ENCODE measurements at regions not wholly inside any gene's neighbourhood (a gene's known extent, or its start where the extent isn't known, plus 50 kb on each side); places are given as distances from the start of the nearest gene placed in this dataset.

DNA sequence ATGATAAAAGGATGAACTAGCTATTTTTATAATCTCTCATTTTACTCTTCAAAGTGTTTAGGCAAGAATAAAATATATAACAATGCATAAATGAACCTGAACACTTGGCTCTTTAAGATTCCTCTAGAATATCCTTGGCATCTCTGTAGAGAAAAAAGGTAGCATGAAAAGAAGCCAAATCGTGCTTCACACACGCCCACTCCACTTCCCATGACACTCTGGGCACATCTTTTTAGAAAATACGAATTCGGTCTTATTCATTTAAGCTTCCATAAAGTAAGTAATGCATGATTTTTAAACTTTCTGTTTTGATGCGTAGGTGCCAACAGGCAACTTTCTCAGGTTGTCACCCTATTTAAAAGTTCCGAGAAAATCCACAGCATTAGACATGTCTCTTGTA is 73.6 kb upstream of the SORBS2 start:
- BruUV-seq (replicated peaks): no TSS peak
- Histone ChIP-seq H3K4me1 (ENCODE audit: insufficient read depth, low read length, poor library complexity, severe bottlenecking) (no peaks in the 10 kb centered on the region), H3K36me3 (ENCODE audit: insufficient read depth, low read length, poor library complexity, severe bottlenecking) (no peaks in the 10 kb centered on the region), H3K27me3 (replicated peaks; ENCODE audit: insufficient read depth, low read depth, low read length, poor library complexity) (no peaks in the 10 kb centered on the region), H3K9me3 (ENCODE audit: low read depth, low read length, poor library complexity, severe bottlenecking) (no peaks in the 10 kb centered on the region), H3K4me3 (ENCODE audit: low read depth, low read length, poor library complexity, severe bottlenecking) (no peak overlapping the region), H3K27ac (ENCODE audit: low read depth, low read length, poor library complexity, severe bottlenecking) (no peak overlapping the region)
- no peak for DNase-seq (ENCODE audit: low spot score)
- intact Hi-C loops (cut with micrococcal nuclease; ENCODE audit: unreplicated experiment): no loop called here
- no peak for TF ChIP-seq EZH2 (IDR thresholded peaks at IDR 0.05; ENCODE audit: borderline replicate concordance, low read depth, low read length, poor library complexity, severe bottlenecking)
- TF ChIP-seq, protein P1, sequence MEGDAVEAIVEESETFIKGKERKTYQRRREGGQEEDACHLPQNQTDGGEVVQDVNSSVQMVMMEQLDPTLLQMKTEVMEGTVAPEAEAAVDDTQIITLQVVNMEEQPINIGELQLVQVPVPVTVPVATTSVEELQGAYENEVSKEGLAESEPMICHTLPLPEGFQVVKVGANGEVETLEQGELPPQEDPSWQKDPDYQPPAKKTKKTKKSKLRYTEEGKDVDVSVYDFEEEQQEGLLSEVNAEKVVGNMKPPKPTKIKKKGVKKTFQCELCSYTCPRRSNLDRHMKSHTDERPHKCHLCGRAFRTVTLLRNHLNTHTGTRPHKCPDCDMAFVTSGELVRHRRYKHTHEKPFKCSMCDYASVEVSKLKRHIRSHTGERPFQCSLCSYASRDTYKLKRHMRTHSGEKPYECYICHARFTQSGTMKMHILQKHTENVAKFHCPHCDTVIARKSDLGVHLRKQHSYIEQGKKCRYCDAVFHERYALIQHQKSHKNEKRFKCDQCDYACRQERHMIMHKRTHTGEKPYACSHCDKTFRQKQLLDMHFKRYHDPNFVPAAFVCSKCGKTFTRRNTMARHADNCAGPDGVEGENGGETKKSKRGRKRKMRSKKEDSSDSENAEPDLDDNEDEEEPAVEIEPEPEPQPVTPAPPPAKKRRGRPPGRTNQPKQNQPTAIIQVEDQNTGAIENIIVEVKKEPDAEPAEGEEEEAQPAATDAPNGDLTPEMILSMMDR (conservative IDR thresholded peaks at IDR 0.05; ENCODE audit: low read depth, low read length): no peak
- CTCF ChIA-PET: no interaction called here
- POLR2A ChIA-PET (ENCODE audit: low non-redundant PET): no interaction called here

DNA sequence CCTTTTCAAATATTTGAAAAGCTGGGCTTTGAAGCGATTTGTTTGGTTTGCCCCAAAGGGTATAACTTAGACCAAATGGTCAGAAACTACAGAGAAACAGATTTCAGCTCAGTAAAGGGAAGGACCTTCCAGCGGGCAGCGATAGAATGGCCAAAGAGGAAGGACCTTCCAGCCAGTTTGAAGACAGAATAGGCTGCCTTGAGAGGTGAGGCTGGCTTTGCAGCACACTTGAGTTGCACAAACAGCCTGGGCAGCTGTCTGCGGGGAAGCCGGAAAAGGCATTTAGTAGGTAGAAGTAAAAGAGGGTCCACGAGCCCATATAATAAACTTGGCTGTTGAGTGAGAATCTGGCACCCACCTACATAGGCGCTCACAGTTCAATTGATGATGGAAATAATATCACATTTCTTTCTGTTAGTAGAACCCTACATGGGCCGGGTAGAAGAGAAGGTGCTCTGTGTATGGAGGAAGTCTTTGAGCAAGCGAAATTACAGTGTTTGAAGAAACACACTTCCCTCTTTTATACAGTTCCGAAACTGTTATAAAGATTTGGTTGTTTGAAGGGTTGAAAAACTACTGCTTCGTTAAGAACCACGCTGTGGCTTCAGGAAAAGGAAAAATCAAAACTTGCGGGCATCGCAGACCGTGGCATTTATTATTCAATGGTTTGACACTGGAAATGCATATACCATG is 75.0 kb upstream of the SORBS2 start:
- H3K4me1 ChIP-seq (ENCODE audit: insufficient read depth, low read length, poor library complexity, severe bottlenecking): no peaks in the 10 kb centered on the region
- intact Hi-C loops (cut with micrococcal nuclease; ENCODE audit: unreplicated experiment): no loop called here
- DNase-seq (ENCODE audit: low spot score): no peak
- TF ChIP-seq EZH2 (IDR thresholded peaks at IDR 0.05; ENCODE audit: borderline replicate concordance, low read depth, low read length, poor library complexity, severe bottlenecking): no peak
- TF ChIP-seq, protein P1 (conservative IDR thresholded peaks at IDR 0.05; ENCODE audit: low read depth, low read length): no peak
- POLR2A ChIA-PET (ENCODE audit: low non-redundant PET): no interaction called here
- no peak overlapping the region for H3K4me3 ChIP-seq (ENCODE audit: low read depth, low read length, poor library complexity, severe bottlenecking)
- H3K9me3 ChIP-seq (ENCODE audit: low read depth, low read length, poor library complexity, severe bottlenecking): no peaks in the 10 kb centered on the region
- H3K36me3 ChIP-seq (ENCODE audit: insufficient read depth, low read length, poor library complexity, severe bottlenecking): no peaks in the 10 kb centered on the region
- no peaks in the 10 kb centered on the region for H3K27me3 ChIP-seq (replicated peaks; ENCODE audit: insufficient read depth, low read depth, low read length, poor library complexity)
- no peak overlapping the region for H3K27ac ChIP-seq (ENCODE audit: low read depth, low read length, poor library complexity, severe bottlenecking)
- CTCF ChIA-PET: no interaction called here
- no TSS peak for BruUV-seq (replicated peaks)

DNA sequence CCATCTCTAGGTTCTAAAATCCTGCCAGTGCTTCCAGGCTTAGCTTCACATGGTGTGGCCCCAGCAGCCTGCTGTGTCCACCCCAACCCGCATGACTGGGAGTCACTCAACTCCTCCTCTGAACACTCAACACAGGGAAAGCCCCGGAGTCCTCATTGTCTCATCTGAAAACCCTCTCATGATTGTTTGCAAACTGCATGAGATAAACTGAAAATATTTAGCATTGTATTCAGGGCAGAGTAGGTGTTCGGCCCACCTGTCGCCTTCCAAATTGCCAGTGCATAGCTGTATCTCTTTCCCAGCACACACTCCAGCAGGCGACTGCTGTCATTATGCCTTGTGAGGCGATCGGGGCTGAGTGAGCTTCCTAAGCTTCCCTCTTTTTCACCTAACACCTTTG is 76.7 kb upstream of the SORBS2 start:
- no peaks in the 10 kb centered on the region for H3K36me3 ChIP-seq (ENCODE audit: insufficient read depth, low read length, poor library complexity, severe bottlenecking)
- H3K4me3 ChIP-seq (ENCODE audit: low read depth, low read length, poor library complexity, severe bottlenecking): no peak overlapping the region
- CTCF ChIA-PET: no interaction called here
- no peak overlapping the region for H3K27ac ChIP-seq (ENCODE audit: low read depth, low read length, poor library complexity, severe bottlenecking)
- POLR2A ChIA-PET (ENCODE audit: low non-redundant PET): no interaction called here
- H3K9me3 ChIP-seq (ENCODE audit: low read depth, low read length, poor library complexity, severe bottlenecking): no peaks in the 10 kb centered on the region
- no peaks in the 10 kb centered on the region for H3K4me1 ChIP-seq (ENCODE audit: insufficient read depth, low read length, poor library complexity, severe bottlenecking)
- TF ChIP-seq, protein P1 (conservative IDR thresholded peaks at IDR 0.05; ENCODE audit: low read depth, low read length): no peak
- TF ChIP-seq EZH2 (IDR thresholded peaks at IDR 0.05; ENCODE audit: borderline replicate concordance, low read depth, low read length, poor library complexity, severe bottlenecking): no peak
- no peaks in the 10 kb centered on the region for H3K27me3 ChIP-seq (replicated peaks; ENCODE audit: insufficient read depth, low read depth, low read length, poor library complexity)
- no TSS peak for BruUV-seq (replicated peaks)
- no peak for DNase-seq (ENCODE audit: low spot score)
- intact Hi-C loops (cut with micrococcal nuclease; ENCODE audit: unreplicated experiment): no loop called here

Measured in A673 (cell line).